Heart left ventricle (tissue), 13 donors: ENCODE measurements at regions not wholly inside any gene's neighbourhood (a gene's known extent, or its start where the extent isn't known, plus 50 kb on each side); places are given as distances from the start of the nearest gene placed in this dataset.
A peak's percentile ranks its signal among the peaks of the same experiment; 100 is the strongest.

Experiments
- CTCF ChIP-seq, 12 donors: fragments of 200-600 bp; sonication (generic) in 4 of 12; IDR thresholded peaks; one replicate each; pipeline versions ENCODE4 v1.5.0 to v1.8.0; 2018 to 2022; ENCODE audit warnings: antibody characterized with exemption in 12 of 12, mild to moderate bottlenecking in 5 of 12
- POLR2A ChIP-seq, 2 donors: fragments of 450-650 bp; IDR thresholded peaks; one replicate each; pipeline ENCODE4 v1.6.1; 2017; ENCODE audit warnings: antibody characterized with exemption in 2 of 2, mild to moderate bottlenecking in 2 of 2, moderate library complexity in 2 of 2
- donor health status: ischemic (EF 13 %, LVEDD 7.1; RV severe dilation, severe dysfunction).
- donor health status: DM: no; HTN: yes; CAD: no.
- donor health status: DM: no; HTN: no; CAD: no.
- donor health status: ischemic (EF 25% LVEDD 6.9; RV normal size, moderate dysfunction).
- donor health status: ischemic (EF 25% LVEDD 5.7; RV mildly dilated, moderate dysfunction).
- donor health status: ischemic (EF 35%, LVEDD 5.7; RV mildly dilated, moderate dysfunction).
- donor health status: nonischemic (EF 11% LVEDD 7.7; RV severe dilation, severe dysfunction).
- donor health status: DM: yes; HTN: yes; CAD: no.
- donor health status: PGD.
- donor health status: ischemic (EF 29% LVEDD 5.4; RV normal size, mild dysfunction).
- donor health status: nonischemic (EF 23%, LVEDD 6.1; RV moderate dilation, normal function).

- TF ChIP-seq CTCF (IDR thresholded peaks at IDR 0.05) = peak in 11 of 12 donors; percentile 17 to 59 (median 34)
- TF ChIP-seq POLR2A (IDR thresholded peaks at IDR 0.05) = no peak
These were observed 214.9 kb upstream of the WWC1 start for GRCh38 chr5:168076561-168076991.
